Neuronal stem cell (in vitro differentiated cells): ENCODE measurements at regions not wholly inside any gene's neighbourhood (a gene's known extent, or its start where the extent isn't known, plus 50 kb on each side); places are given as distances from the start of the nearest gene placed in this dataset.

Source experiments
- DNase-seq: peaks from one replicate; pipeline ENCODE4 v3.0.0-alpha.2; 2013; ENCODE audit warnings: low spot score
- H2AFZ ChIP-seq: one replicate; pipeline ENCODE4 v1.6.1; 2013; ENCODE audit warnings: mild to moderate bottlenecking, low read length, inconsistent platforms
- H2AK5ac ChIP-seq: 2 replicates; pipeline ENCODE4 v1.6.1; 2013; ENCODE audit warnings: low read depth, mild to moderate bottlenecking, inconsistent platforms, low read length, moderate library complexity, mixed read lengths
- H2BK120ac ChIP-seq: 2 replicates; pipeline ENCODE4 v1.6.1; 2013; ENCODE audit warnings: low read depth, mild to moderate bottlenecking, inconsistent platforms, low read length, moderate library complexity, mixed read lengths
- H2BK12ac ChIP-seq: one replicate; pipeline ENCODE4 v1.6.1; 2013; ENCODE audit warnings: low read length, inconsistent platforms
- H2BK15ac ChIP-seq: 2 replicates; pipeline ENCODE4 v1.6.1; 2013; ENCODE audit warnings: mild to moderate bottlenecking, low read length, inconsistent platforms, mixed read lengths
- H2BK5ac ChIP-seq: one replicate; pipeline ENCODE4 v1.6.1; 2013; ENCODE audit warnings: inconsistent platforms, mild to moderate bottlenecking, low read length, moderate library complexity
- H3K14ac ChIP-seq: one replicate; pipeline ENCODE4 v1.6.1; 2013; ENCODE audit warnings: low read length, inconsistent platforms
- H3K18ac ChIP-seq: 2 replicates; pipeline ENCODE4 v1.6.1; 2013; ENCODE audit warnings: low read length, inconsistent platforms
- H3K23ac ChIP-seq: 2 replicates; pipeline ENCODE4 v1.6.1; 2013; ENCODE audit warnings: low read depth, mild to moderate bottlenecking, mixed read lengths, low read length, inconsistent platforms; ENCODE audit not compliant: poor library complexity
- H3K27ac ChIP-seq: replicated peaks from 3 replicates; pipeline ENCODE4 v1.5.1; 2013; ENCODE audit warnings: low read length, inconsistent platforms
- H3K27me3 ChIP-seq, 3 experiments: 2 replicates each; pipeline ENCODE4 v1.6.1; 2013; ENCODE audit warnings: low read length in 3 of 3, mild to moderate bottlenecking in 2 of 3, inconsistent platforms in 1 of 3, low read depth in 1 of 3, mixed read lengths in 1 of 3, moderate library complexity in 1 of 3; ENCODE audit not compliant: control insufficient read depth in 3 of 3, insufficient read depth in 3 of 3
- H3K36me3 ChIP-seq, 2 donors: replicated peaks in 1 of 2; 2 replicates each; pipeline ENCODE4 v1.6.1; 2013; ENCODE audit warnings: low read length in 2 of 2; ENCODE audit not compliant: control insufficient read depth in 2 of 2, insufficient read depth in 2 of 2
- H3K4ac ChIP-seq: 2 replicates; pipeline ENCODE4 v1.6.1; 2013; ENCODE audit warnings: inconsistent platforms, mild to moderate bottlenecking, low read length, moderate library complexity
- H3K4me1 ChIP-seq, 2 donors: 1 replicate in 1 of 2; 2 replicates in 1 of 2; pipeline ENCODE4 v1.6.1; 2013; ENCODE audit warnings: low read length in 2 of 2, low read depth in 1 of 2; ENCODE audit not compliant: control insufficient read depth in 2 of 2, insufficient read depth in 1 of 2
- H3K4me2 ChIP-seq: one replicate; pipeline ENCODE4 v1.6.1; 2013; ENCODE audit warnings: mild to moderate bottlenecking, low read length, inconsistent platforms; ENCODE audit not compliant: insufficient read depth, poor library complexity, severe bottlenecking
- H3K4me3 ChIP-seq, 2 donors: 2 replicates each; pipeline ENCODE4 v1.5.1; 2013; ENCODE audit warnings: low read length in 2 of 2, mild to moderate bottlenecking in 2 of 2, inconsistent platforms in 1 of 2, moderate library complexity in 1 of 2
- H3K79me1 ChIP-seq: one replicate; pipeline ENCODE4 v1.6.1; 2013; ENCODE audit warnings: low read depth, mild to moderate bottlenecking, inconsistent platforms, low read length, moderate library complexity
- H3K9ac ChIP-seq: one replicate; pipeline ENCODE4 v1.6.1; 2013; ENCODE audit warnings: mild to moderate bottlenecking, low read depth, low read length, inconsistent platforms; ENCODE audit not compliant: poor library complexity
- H3K9me3 ChIP-seq, 2 donors: replicated peaks in 1 of 2; 2 replicates each; pipeline versions ENCODE3 to v1.6.1; 2013; ENCODE audit warnings: low read length in 2 of 2, mild to moderate bottlenecking in 2 of 2, inconsistent platforms in 1 of 2, low read depth in 1 of 2, mixed read lengths in 1 of 2, moderate library complexity in 1 of 2; ENCODE audit not compliant: control insufficient read depth in 2 of 2, insufficient read depth in 1 of 2
- H4K8ac ChIP-seq: one replicate; pipeline ENCODE4 v1.6.1; 2013; ENCODE audit warnings: low read depth, mild to moderate bottlenecking, inconsistent platforms, low read length, moderate library complexity
- H4K91ac ChIP-seq: one replicate; pipeline ENCODE4 v1.6.1; 2013; ENCODE audit warnings: low read length, low read depth, mild to moderate bottlenecking, inconsistent platforms; ENCODE audit not compliant: poor library complexity
- WGBS, 2 donors: extraction: QIAGEN DNeasy Blood & Tissue Kit; methylation state at CpG; one replicate each; pipeline ENCODE4 v1.1.7; 2013; ENCODE audit warnings: missing lambda C conversion rate in 2 of 2, mixed read lengths in 1 of 2; ENCODE audit not compliant: insufficient read length in 2 of 2, insufficient replicate concordance in 1 of 2; ENCODE audit errors: extremely low coverage in 2 of 2; 5-methylcytosine and 5-hydroxymethylcytosine counted together

GRCh38 chr4:45650545-45650944 lies 473.3 kb downstream of the GABRG1 start:
- Histone ChIP-seq H3K18ac (no peak overlapping the region), H3K4ac (no peak overlapping the region), H3K9ac (no peak overlapping the region), H4K91ac (no peak overlapping the region), H3K27ac (no peak overlapping the region), H3K4me2 (no peak overlapping the region), H3K4me3 (no peak overlapping the region), H3K9me3 (no peaks in the 10 kb centered on the region), H3K27me3 (no peaks in the 10 kb centered on the region), H2BK120ac (no peak overlapping the region), H3K36me3 (no peaks in the 10 kb centered on the region), H2BK12ac (no peak overlapping the region), H3K4me1 (no peaks in the 10 kb centered on the region), H2AK5ac (no peak overlapping the region), H2AFZ (no peak overlapping the region), H2BK15ac (no peak overlapping the region), H3K23ac (no peak overlapping the region), H2BK5ac (no peak overlapping the region), H4K8ac (no peak overlapping the region), H3K79me1 (no peaks in the 10 kb centered on the region), H3K14ac (no peak overlapping the region)
- no peak for DNase-seq
- no CpG with 5 or more reads among the region's 1 CpG for WGBS, 2 donors

DNA sequence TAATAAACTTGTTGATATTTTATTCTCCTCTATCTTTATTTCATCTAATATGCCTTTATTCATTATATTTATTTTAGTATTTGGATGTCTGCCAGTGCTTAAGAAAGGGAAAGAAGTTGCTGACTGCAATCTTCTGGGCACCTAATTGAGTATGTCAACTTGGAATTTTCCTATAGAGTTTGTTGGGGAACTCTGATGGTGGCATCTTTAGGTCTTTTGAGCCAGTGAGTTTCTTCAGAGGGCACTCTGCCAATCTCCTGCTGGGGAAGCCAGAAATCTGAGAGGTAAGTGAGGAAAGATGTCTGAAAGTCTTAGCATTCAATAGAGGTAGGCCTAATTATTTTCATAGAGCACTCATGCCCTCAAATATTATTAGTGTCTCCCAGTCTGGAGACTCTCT lies 475.0 kb downstream of the GABRG1 start:
- no peak overlapping the region for H3K9ac ChIP-seq
- H3K4me1 ChIP-seq: no peaks in the 10 kb centered on the region
- H3K4ac ChIP-seq: no peak overlapping the region
- H2BK5ac ChIP-seq: no peak overlapping the region
- no peak overlapping the region for H2BK15ac ChIP-seq
- H2BK120ac ChIP-seq: no peak overlapping the region
- no peak overlapping the region for H3K18ac ChIP-seq
- no peak overlapping the region for H3K23ac ChIP-seq
- H4K91ac ChIP-seq: no peak overlapping the region
- no peak overlapping the region for H3K4me2 ChIP-seq
- no peak overlapping the region for H3K14ac ChIP-seq
- H3K27ac ChIP-seq: no peak overlapping the region
- H2AFZ ChIP-seq: no peak overlapping the region
- no peak overlapping the region for H2AK5ac ChIP-seq
- no peak overlapping the region for H2BK12ac ChIP-seq
- DNase-seq: no peak
- no peaks in the 10 kb centered on the region for H3K79me1 ChIP-seq
- no peaks in the 10 kb centered on the region for H3K27me3 ChIP-seq
- no peak overlapping the region for H3K4me3 ChIP-seq
- no peaks in the 10 kb centered on the region for H3K9me3 ChIP-seq
- H4K8ac ChIP-seq: no peak overlapping the region
- H3K36me3 ChIP-seq: no peaks in the 10 kb centered on the region

DNA sequence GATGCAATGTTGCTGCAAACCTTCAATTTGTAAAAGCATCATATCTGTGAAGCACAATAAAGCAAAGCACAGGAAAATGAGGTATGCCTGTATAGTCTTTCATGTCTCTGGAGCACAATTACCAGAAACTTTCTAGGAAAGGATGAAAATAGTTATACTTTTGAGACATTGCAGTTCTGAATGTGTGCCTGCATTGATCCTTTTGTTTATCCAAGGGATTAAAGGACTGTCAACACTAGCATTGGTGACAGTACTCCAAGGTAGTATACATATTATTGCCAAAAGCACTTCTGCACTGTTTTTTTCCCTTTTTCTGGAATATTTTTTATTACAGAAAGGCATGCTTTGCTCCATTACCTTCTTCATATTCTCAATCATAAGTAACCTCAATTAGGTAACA lies 476.0 kb downstream of the GABRG1 start:
- no peak overlapping the region for H4K8ac ChIP-seq
- no peak overlapping the region for H2BK12ac ChIP-seq
- H3K4me3 ChIP-seq: no peak overlapping the region
- no peak overlapping the region for H3K4me2 ChIP-seq
- no peaks in the 10 kb centered on the region for H3K4me1 ChIP-seq
- H3K9me3 ChIP-seq: no peaks in the 10 kb centered on the region
- no peak overlapping the region for H2BK120ac ChIP-seq
- H2AK5ac ChIP-seq: no peak overlapping the region
- no peaks in the 10 kb centered on the region for H3K27me3 ChIP-seq
- H3K79me1 ChIP-seq: no peaks in the 10 kb centered on the region
- no peak overlapping the region for H3K9ac ChIP-seq
- no peak overlapping the region for H3K4ac ChIP-seq
- DNase-seq: no peak
- no peak overlapping the region for H3K27ac ChIP-seq
- no peak overlapping the region for H3K18ac ChIP-seq
- no peak overlapping the region for H4K91ac ChIP-seq
- H3K23ac ChIP-seq: no peak overlapping the region
- H2AFZ ChIP-seq: no peak overlapping the region
- no peak overlapping the region for H2BK15ac ChIP-seq
- H3K14ac ChIP-seq: no peak overlapping the region
- no peak overlapping the region for H2BK5ac ChIP-seq
- no peaks in the 10 kb centered on the region for H3K36me3 ChIP-seq

DNA sequence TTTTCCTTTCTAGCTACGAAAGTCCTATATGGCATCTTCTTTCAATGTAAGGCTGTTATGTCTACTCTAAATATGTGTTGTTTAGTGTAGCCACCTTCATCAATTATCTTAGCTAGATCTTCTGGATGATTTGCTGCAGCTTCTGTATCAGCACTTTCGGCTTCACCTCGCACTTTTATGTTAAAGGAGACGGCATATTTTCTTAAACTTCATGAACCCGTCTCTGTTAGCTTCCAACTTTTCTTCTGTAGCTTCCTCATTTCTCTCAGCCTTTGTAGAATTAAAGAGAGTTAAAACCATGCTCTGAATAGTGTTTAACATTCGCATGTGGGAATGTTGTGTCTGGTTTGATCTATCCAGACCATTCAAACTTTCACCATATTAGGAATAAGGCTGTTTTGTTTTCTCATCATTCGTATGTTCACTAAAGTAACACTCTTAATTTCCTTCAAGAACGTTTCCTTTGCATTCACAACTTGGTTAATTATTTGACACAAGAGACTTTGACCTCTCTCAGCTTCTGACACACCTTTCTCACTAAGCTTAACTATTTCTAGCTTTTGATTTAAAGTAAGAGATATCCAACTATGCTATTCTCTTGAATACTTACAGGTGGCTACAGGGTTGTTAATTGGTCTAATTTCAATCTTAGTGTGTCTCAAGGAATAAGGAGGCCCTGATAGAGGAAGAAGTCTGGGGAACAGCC lies 476.8 kb downstream of the GABRG1 start:
- Histone ChIP-seq H2BK12ac (no peak overlapping the region), H3K4me1 (no peaks in the 10 kb centered on the region), H2BK5ac (no peak overlapping the region), H4K91ac (no peak overlapping the region), H2AFZ (no peak overlapping the region), H2BK15ac (no peak overlapping the region), H3K18ac (no peak overlapping the region), H2AK5ac (no peak overlapping the region), H3K27ac (no peak overlapping the region), H2BK120ac (no peak overlapping the region), H3K9me3 (no peaks in the 10 kb centered on the region), H3K4me3 (no peak overlapping the region), H3K79me1 (no peaks in the 10 kb centered on the region), H3K4ac (no peak overlapping the region), H3K14ac (no peak overlapping the region), H3K9ac (no peak overlapping the region), H3K36me3 (no peaks in the 10 kb centered on the region), H3K4me2 (no peak overlapping the region), H4K8ac (no peak overlapping the region), H3K27me3 (no peaks in the 10 kb centered on the region), H3K23ac (no peak overlapping the region)
- no CpG with 5 or more reads among the region's 8 CpGs for WGBS, 2 donors
- no peak for DNase-seq
